ENCODE measurements at regions not wholly inside any gene's neighbourhood (a gene's known extent, or its start where the extent isn't known, plus 50 kb on each side); places are given as distances from the start of the nearest gene placed in this dataset.

DNA sequence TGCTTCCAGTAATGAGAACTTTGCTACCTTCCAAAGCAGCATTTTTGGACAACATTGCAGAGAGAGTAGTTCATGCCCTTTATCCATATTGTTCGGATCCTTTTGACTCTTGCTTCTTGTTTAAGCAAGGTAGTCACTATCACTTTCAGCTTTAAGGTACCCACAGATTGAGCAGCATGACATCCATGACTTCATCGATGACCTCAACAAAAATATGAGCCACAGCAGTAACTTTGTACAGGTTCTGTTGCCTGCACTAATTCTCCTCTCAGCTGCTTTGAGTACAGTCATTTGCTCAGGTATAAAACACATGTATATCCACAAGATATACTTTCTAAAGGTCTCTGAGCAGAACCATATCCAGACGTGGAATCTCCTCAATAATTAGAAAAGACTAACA lies 546.3 kb downstream of the SOX6 start:
- H2AFZ ChIP-seq (ENCODE audit: low read length), result no peak overlapping the region
- no peak overlapping the region for H3K9ac ChIP-seq (ENCODE audit: extremely low read depth, insufficient read length, low read length)
- Mint-ChIP-seq H3K4me1 (peaks cover 7 to 16% of the 10 kb centered on the region in 2 experiments), H3K27me3 (ENCODE audit: low read depth) (peaks cover 1% of the 10 kb centered on the region; the same call in 1 of the 2 replicates), H3K27ac (no peak overlapping the region), H3K9me3 (no peaks in the 10 kb centered on the region), H3K4me3 (no peak overlapping the region), H3K36me3 (ENCODE audit: insufficient read depth in 1 of 3, low read depth in 3 of 3) (no peaks in the 10 kb centered on the region)
- no peak overlapping the region for H3K4ac ChIP-seq (ENCODE audit: low read depth, low read length)
- no peak overlapping the region for H3K27ac ChIP-seq (ENCODE audit: insufficient read length, low read depth, low read length)
- no peak overlapping the region for H2BK120ac ChIP-seq (ENCODE audit: low read depth, low read length, poor library complexity, severe bottlenecking)
- H3K4me2 ChIP-seq (ENCODE audit: insufficient read depth, insufficient read length, low read length), result no peak overlapping the region
- H3K4me1 ChIP-seq (ENCODE audit: insufficient read depth, low read length), result no peaks in the 10 kb centered on the region
- H4K91ac ChIP-seq (ENCODE audit: insufficient read length, low read depth, low read length), result no peak overlapping the region
- no peak overlapping the region for H4K5ac ChIP-seq (ENCODE audit: insufficient read length, low read depth, low read length)
- H2AK5ac ChIP-seq (ENCODE audit: insufficient read length, low read length), result no peak overlapping the region
- H2BK20ac ChIP-seq (ENCODE audit: low read depth, low read length, poor library complexity, severe bottlenecking), result no peak overlapping the region
- H2BK12ac ChIP-seq (ENCODE audit: insufficient read length, low read depth, low read length), result no peak overlapping the region
- H3K14ac ChIP-seq (ENCODE audit: insufficient read depth, low read length), result no peak overlapping the region
- no peak overlapping the region for H2BK5ac ChIP-seq (ENCODE audit: insufficient read length, low read length)
- no peak overlapping the region for H4K8ac ChIP-seq (replicated peaks; ENCODE audit: insufficient read length, low read depth, low read length)
- no peaks in the 10 kb centered on the region for H3K9me3 ChIP-seq (ENCODE audit: control insufficient read depth, low read depth, low read length)
- no peak overlapping the region for H3K18ac ChIP-seq (ENCODE audit: insufficient read length, low read depth, low read length)
- no peaks in the 10 kb centered on the region for H3K23me2 ChIP-seq (ENCODE audit: insufficient read length, low read depth, low read length, poor library complexity, severe bottlenecking)
- no peaks in the 10 kb centered on the region for H3K79me2 ChIP-seq (ENCODE audit: insufficient read depth, low read length)
- no peak overlapping the region for H3K23ac ChIP-seq (ENCODE audit: insufficient read length, low read depth, low read length)
- no peak for DNase-seq
- no peaks in the 10 kb centered on the region for H4K20me1 ChIP-seq (ENCODE audit: control insufficient read depth, insufficient read depth, insufficient read length)
- WGBS (ENCODE audit: extremely low coverage, insufficient read length, low lambda C conversion rate), result no CpG with 5 or more reads among the region's 3 CpGs
- TF ChIP-seq, protein P1, sequence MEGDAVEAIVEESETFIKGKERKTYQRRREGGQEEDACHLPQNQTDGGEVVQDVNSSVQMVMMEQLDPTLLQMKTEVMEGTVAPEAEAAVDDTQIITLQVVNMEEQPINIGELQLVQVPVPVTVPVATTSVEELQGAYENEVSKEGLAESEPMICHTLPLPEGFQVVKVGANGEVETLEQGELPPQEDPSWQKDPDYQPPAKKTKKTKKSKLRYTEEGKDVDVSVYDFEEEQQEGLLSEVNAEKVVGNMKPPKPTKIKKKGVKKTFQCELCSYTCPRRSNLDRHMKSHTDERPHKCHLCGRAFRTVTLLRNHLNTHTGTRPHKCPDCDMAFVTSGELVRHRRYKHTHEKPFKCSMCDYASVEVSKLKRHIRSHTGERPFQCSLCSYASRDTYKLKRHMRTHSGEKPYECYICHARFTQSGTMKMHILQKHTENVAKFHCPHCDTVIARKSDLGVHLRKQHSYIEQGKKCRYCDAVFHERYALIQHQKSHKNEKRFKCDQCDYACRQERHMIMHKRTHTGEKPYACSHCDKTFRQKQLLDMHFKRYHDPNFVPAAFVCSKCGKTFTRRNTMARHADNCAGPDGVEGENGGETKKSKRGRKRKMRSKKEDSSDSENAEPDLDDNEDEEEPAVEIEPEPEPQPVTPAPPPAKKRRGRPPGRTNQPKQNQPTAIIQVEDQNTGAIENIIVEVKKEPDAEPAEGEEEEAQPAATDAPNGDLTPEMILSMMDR (conservative IDR thresholded peaks at IDR 0.05), result no peak
- no peaks in the 10 kb centered on the region for H3K79me1 ChIP-seq (ENCODE audit: insufficient read depth, low read depth, low read length, poor library complexity, severe bottlenecking)
- H3T11ph ChIP-seq (ENCODE audit: low read length), result no peak overlapping the region
- H3K27me3 ChIP-seq (ENCODE audit: insufficient read depth, low read length), result no peaks in the 10 kb centered on the region
- no peak overlapping the region for H3K56ac ChIP-seq (ENCODE audit: insufficient read length, low read depth, low read length)
- H2BK15ac ChIP-seq (ENCODE audit: low read depth, low read length), result no peak overlapping the region

Measured in H9 (cell line).